Small intestine (tissue), 7 donors: ENCODE measurements at regions not wholly inside any gene's neighbourhood (a gene's known extent, or its start where the extent isn't known, plus 50 kb on each side); places are given as distances from the start of the nearest gene placed in this dataset.
"Not testable (repeated sequence)": the region's sequence is repeated elsewhere in the genome, so short reads cannot be mapped to it uniquely, and the experiment has no call there.

ENCODE experiments used
- DNase-seq, 2 donors: peaks; one replicate each; pipeline versions ENCODE4 v3.0.0 to v3.0.0-alpha.2; 2013
- FAIRE-seq: peaks from 2 replicates; lab custom pipeline; 2012; peaks lifted over from hg19 to GRCh38; lab: Jason Lieb, UNC
- H3K27ac ChIP-seq, 3 donors: one replicate each; pipeline ENCODE4 v1.5.1; 2013; ENCODE audit warnings: low read length in 2 of 3, mild to moderate bottlenecking in 2 of 3, control low read depth in 1 of 3, inconsistent platforms in 1 of 3, low read depth in 1 of 3, moderate library complexity in 1 of 3
- H3K27me3 ChIP-seq, 3 donors: one replicate each; pipeline ENCODE4 v1.6.1; 2013; ENCODE audit warnings: low read length in 3 of 3, inconsistent platforms in 1 of 3; ENCODE audit not compliant: control insufficient read depth in 3 of 3, insufficient read depth in 3 of 3
- H3K36me3 ChIP-seq, 3 donors: one replicate each; pipeline ENCODE4 v1.6.1; 2013; ENCODE audit warnings: low read length in 3 of 3, inconsistent platforms in 1 of 3, low read depth in 1 of 3, mild to moderate bottlenecking in 1 of 3, moderate library complexity in 1 of 3; ENCODE audit not compliant: control insufficient read depth in 3 of 3, insufficient read depth in 2 of 3
- H3K4me1 ChIP-seq, 3 donors: one replicate each; pipeline ENCODE4 v1.6.1; 2013; ENCODE audit warnings: low read length in 2 of 3, inconsistent platforms in 1 of 3, low read depth in 1 of 3, mild to moderate bottlenecking in 1 of 3, moderate library complexity in 1 of 3; ENCODE audit not compliant: control insufficient read depth in 3 of 3, insufficient read depth in 2 of 3
- H3K4me3 ChIP-seq, 3 donors: one replicate each; pipeline ENCODE4 v1.5.1; 2013; ENCODE audit warnings: low read length in 3 of 3, control low read depth in 1 of 3, inconsistent platforms in 1 of 3, low read depth in 1 of 3, mild to moderate bottlenecking in 1 of 3, moderate library complexity in 1 of 3
- H3K9me3 ChIP-seq, 2 donors: one replicate each; pipeline ENCODE4 v1.6.1; 2013; ENCODE audit warnings: low read depth in 1 of 2, low read length in 1 of 2; ENCODE audit not compliant: control insufficient read depth in 2 of 2, insufficient read depth in 1 of 2
- WGBS, 3 donors: extraction: QIAGEN DNeasy Blood & Tissue Kit; methylation state at CpG; one replicate each; pipeline ENCODE4 v1.1.7; 2013; 5-methylcytosine and 5-hydroxymethylcytosine counted together
- donor health status: healthy with polysubstance abuse.
- donor health status: control.
- donor health status: control.
- donor health status: Bipolar disorder and iron deficiency.
- donor health status: healthy.

GRCh38 chr6:4664911-4665310 lies 111.3 kb upstream of the CDYL start:
- Histone ChIP-seq H3K4me1 (no peaks in the 10 kb centered on the region), H3K27ac (no peak overlapping the region), H3K27me3 (peaks cover 0 to 6% (median 0%) of the 10 kb centered on the region in 3 donors), H3K9me3 (no peaks in the 10 kb centered on the region), H3K36me3 (no peaks in the 10 kb centered on the region), H3K4me3 (no peak overlapping the region)
- 85 to 97% (median 88%) methylated on average over 6 of the region's 6 CpGs for WGBS, 3 donors
- DNase-seq (no peak), FAIRE-seq (no peak)

- Histone ChIP-seq H3K27ac (no peak overlapping the region), H3K4me1 (no peaks in the 10 kb centered on the region), H3K27me3 (peaks cover 0 to 6% (median 0%) of the 10 kb centered on the region in 3 donors), H3K9me3 (no peaks in the 10 kb centered on the region), H3K4me3 (no peak overlapping the region), H3K36me3 (no peaks in the 10 kb centered on the region)
- 61 to 78% (median 71%) methylated on average over 7 of the region's 7 CpGs for WGBS, 3 donors
- no peak for FAIRE-seq
- DNase-seq: no peak
Observed at GRCh38 chr6:4664117-4664626, 112.0 kb upstream of the CDYL start.

DNA sequence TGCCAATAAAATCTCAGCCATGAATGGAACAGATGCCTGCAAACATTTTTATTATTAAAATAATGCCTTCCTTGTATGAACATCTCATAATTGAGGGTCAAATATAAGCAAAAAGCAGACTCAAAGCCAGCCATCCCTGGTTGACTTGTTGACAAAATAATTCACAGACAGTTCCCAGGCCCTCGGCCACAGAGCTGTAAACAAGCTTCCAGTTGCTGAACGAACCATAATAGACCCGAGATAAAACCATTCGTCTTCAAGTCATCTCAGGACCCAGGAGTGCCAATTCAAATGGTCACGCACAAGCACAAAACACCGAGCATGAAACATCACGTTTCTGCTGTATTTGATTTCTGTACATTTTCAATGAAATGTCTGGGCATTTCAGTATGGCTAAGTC lies 113.3 kb upstream of the CDYL start:
- no peak overlapping the region for H3K27ac ChIP-seq
- no peak for FAIRE-seq
- 77 to 91% (median 84%) methylated on average over 7 of the region's 7 CpGs for WGBS, 3 donors

GRCh38 chr6:4661391-4661790 lies 114.8 kb upstream of the CDYL start:
- DNase-seq (no peak), FAIRE-seq (no peak)
- H3K4me3 ChIP-seq: no peak overlapping the region
- no peak overlapping the region for H3K27ac ChIP-seq
- no peaks in the 10 kb centered on the region for H3K9me3 ChIP-seq
- no peaks in the 10 kb centered on the region for H3K4me1 ChIP-seq
- no peaks in the 10 kb centered on the region for H3K36me3 ChIP-seq
- H3K27me3 ChIP-seq: peaks cover 0 to 6% (median 0%) of the 10 kb centered on the region in 3 donors
- WGBS, 3 donors: 84 to 90% (median 87%) methylated on average over 6 to 8 of the region's 8 CpGs

More for the DNA sequence above, 113.3 kb upstream of the CDYL start:
- no peaks in the 10 kb centered on the region for H3K4me1 ChIP-seq
- no peaks in the 10 kb centered on the region for H3K9me3 ChIP-seq
- peaks cover 0 to 6% (median 0%) of the 10 kb centered on the region in 3 donors for H3K27me3 ChIP-seq
- H3K4me3 ChIP-seq: no peak overlapping the region
- no peak for DNase-seq
- H3K36me3 ChIP-seq: no peaks in the 10 kb centered on the region

DNA sequence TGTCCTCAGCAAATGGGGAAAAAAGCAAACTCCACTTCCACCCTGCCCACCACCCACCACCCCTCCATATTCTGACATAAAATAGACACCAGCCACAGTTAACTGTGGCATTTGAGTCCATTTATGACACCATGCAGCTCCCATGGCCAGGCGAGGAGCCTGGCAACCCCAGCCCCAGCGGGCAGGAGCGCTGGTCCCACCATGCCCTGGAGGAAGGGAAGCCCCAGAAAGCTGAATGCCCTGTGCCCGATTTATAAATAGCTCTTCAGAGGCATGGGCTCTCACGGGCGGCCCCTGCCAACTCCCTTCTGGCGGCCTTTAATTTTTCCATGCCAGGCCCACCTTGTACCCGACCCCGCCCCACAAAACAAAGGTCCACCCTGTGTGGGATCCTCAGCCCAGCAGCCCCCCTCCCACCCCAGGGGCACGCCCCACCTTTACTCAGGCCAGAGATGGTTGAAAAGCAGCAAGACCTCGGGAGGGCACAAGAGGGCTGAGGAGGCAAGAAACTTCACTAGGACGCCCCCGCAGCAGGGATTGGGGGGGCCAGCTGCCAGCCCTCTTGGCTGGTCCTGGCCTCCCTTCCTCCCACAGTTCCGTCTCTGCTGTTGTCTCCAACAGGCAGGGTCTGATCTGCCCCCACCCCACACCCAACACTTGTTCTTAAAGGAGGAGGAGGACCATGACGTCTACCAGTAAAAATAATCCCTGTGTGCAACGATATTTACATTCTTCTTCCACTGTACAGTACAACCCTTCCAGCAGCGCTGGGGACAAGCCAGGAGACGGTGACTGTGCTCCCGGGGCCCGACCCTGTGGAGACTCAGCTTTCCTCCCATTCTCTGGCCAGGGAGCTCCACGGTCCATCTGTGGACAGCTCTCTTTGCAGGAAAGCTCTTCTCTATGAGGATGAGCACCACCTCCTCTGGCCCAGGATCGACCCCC lies 115.6 kb upstream of the CDYL start:
- Histone ChIP-seq H3K36me3 (no peaks in the 10 kb centered on the region), H3K27ac (no peak overlapping the region), H3K4me1 (no peaks in the 10 kb centered on the region), H3K27me3 (peaks cover 0 to 6% (median 0%) of the 10 kb centered on the region in 3 donors), H3K4me3 (no peak overlapping the region), H3K9me3 (no peaks in the 10 kb centered on the region)
- DNase-seq: no peak
- WGBS, 3 donors: 73 to 76% (median 74%) methylated on average over 22 of the region's 22 CpGs
- no peak for FAIRE-seq

- 82 to 95% (median 95%) methylated on average over 2 of the region's 2 CpGs for WGBS, 3 donors
- H3K27me3 ChIP-seq, FAIRE-seq, H3K9me3 ChIP-seq, H3K36me3 ChIP-seq, H3K4me3 ChIP-seq, DNase-seq, H3K4me1 ChIP-seq, H3K27ac ChIP-seq: not testable (repeated sequence)
Observed at GRCh38 chr6:4659719-4660118, 116.5 kb upstream of the CDYL start.

GRCh38 chr6:4658486-4658885 lies 117.7 kb upstream of the CDYL start:
- DNase-seq (no peak), FAIRE-seq (no peak)
- H3K4me3 ChIP-seq: no peak overlapping the region
- H3K4me1 ChIP-seq: no peaks in the 10 kb centered on the region
- no peaks in the 10 kb centered on the region for H3K36me3 ChIP-seq
- H3K27ac ChIP-seq: no peak overlapping the region
- 71 to 77% (median 76%) methylated on average over 6 of the region's 6 CpGs for WGBS, 3 donors
- H3K27me3 ChIP-seq: peaks cover 0 to 3% (median 0%) of the 10 kb centered on the region in 3 donors
- H3K9me3 ChIP-seq: no peaks in the 10 kb centered on the region

GRCh38 chr6:4656106-4656505 lies 120.1 kb upstream of the CDYL start:
- no peak for DNase-seq
- Histone ChIP-seq H3K27me3 (peaks cover 0 to 2% (median 0%) of the 10 kb centered on the region in 3 donors), H3K27ac (no peak overlapping the region), H3K36me3 (no peaks in the 10 kb centered on the region), H3K9me3 (no peaks in the 10 kb centered on the region), H3K4me3 (no peak overlapping the region), H3K4me1 (no peaks in the 10 kb centered on the region)
- no peak for FAIRE-seq
- WGBS, 3 donors: 71 to 81% (median 75%) methylated on average over 3 of the region's 3 CpGs
